Stomach (tissue), 8 donors: ENCODE measurements at regions not wholly inside any gene's neighbourhood (a gene's known extent, or its start where the extent isn't known, plus 50 kb on each side); places are given as distances from the start of the nearest gene placed in this dataset.

Experiments used
- DNase-seq, 2 donors: peaks; one replicate each; pipeline versions ENCODE4 v3.0.0 to v3.0.0-alpha.2; 2013 to 2019
- H3K27ac ChIP-seq, 5 donors: fragments of 200-600 bp in 4 of 5; sonication (generic) in 4 of 5; one replicate each; pipeline ENCODE4 v1.5.1; 2013 to 2019; ENCODE audit warnings: mild to moderate bottlenecking in 1 of 5, moderate library complexity in 1 of 5
- H3K27me3 ChIP-seq, 3 donors: fragments of 200-600 bp; sonication (generic); one replicate each; pipeline ENCODE4 v1.5.1; 2017 to 2019; ENCODE audit warnings: mixed run types in 1 of 3
- H3K36me3 ChIP-seq, 4 donors: fragments of 200-600 bp; sonication (generic); 1 replicate in 3 of 4; 2 replicates in 1 of 4; pipeline ENCODE4 v1.5.1; 2016 to 2019
- H3K4me1 ChIP-seq, 4 donors: fragments of 200-600 bp; sonication (generic); one replicate each; pipeline ENCODE4 v1.5.1; 2016 to 2019
- H3K4me3 ChIP-seq, 4 donors: fragments of 200-600 bp; sonication (generic) in 3 of 4; one replicate each; pipeline ENCODE4 v1.5.1; 2016 to 2019; ENCODE audit warnings: mild to moderate bottlenecking in 1 of 4
- H3K9me3 ChIP-seq, 4 donors: fragments of 200-600 bp; sonication (generic); one replicate each; pipeline ENCODE4 v1.5.1; 2016 to 2019
- EP300 ChIP-seq: sonication (generic); formaldehyde crosslinking; IDR thresholded peaks from one replicate; pipeline ENCODE4 v1.6.1; 2017; ENCODE audit warnings: antibody characterized with exemption
- POLR2A ChIP-seq, 4 donors: fragments of 450-650 bp; IDR thresholded peaks; one replicate each; pipeline ENCODE4 v1.6.1; 2016; ENCODE audit warnings: antibody characterized with exemption in 4 of 4, control low read depth in 2 of 4, mild to moderate bottlenecking in 1 of 4, moderate library complexity in 1 of 4
- POLR2AphosphoS5 ChIP-seq, 3 donors: sonication (generic); formaldehyde crosslinking; IDR thresholded peaks; one replicate each; pipeline ENCODE4 v1.6.1; 2016; ENCODE audit warnings: antibody characterized with exemption in 3 of 3
- WGBS, 5 donors: extraction: QIAGEN DNeasy Blood & Tissue Kit in 3 of 5; methylation state at CpG; one replicate each; pipeline versions ENCODE4 v1.1.5 to v1.1.7; 2013 to 2018; 5-methylcytosine and 5-hydroxymethylcytosine counted together
- intact Hi-C: fragments of 100-400 bp; cut with DNase I; formaldehyde crosslinking; loops from one replicate; pipeline ENCODE4 v1.15.1; 2023; ENCODE audit warnings: low total_unique reads
- TF ChIP-seq, protein P1 (sequence below), 7 experiments: fragments of 450-650 bp in 4 of 7; fragments of 200-600 bp in 3 of 7; sonication (generic) in 3 of 7; IDR thresholded peaks; one replicate each; pipeline ENCODE4 v1.5.1; 2016 to 2019; ENCODE audit warnings: antibody characterized with exemption in 7 of 7, control low read depth in 2 of 7, mild to moderate bottlenecking in 1 of 7
- donor health status: healthy with polysubstance abuse.
- donor health status: Bipolar disorder and iron deficiency.
- donor health status: healthy.

DNA sequence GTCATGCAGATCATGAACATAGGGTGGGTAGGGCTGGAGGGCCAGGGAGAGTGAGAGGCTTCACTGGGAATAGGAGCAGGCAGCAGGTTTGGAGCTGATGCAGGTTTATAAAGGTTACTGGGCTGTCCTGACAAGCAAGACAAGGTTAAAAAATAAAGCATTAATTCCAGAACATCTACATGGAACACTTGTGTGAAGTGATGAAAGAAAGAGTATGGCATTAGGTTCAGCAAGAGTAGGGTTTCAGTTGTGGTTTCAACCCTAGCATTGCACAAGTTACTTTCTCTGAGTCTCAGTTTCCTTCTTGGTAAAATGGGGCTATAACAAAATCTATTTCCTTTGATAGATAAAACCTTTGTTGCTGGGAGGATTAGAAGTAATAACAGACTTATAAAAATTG lies 114.6 kb upstream of the SESN3 start:
- H3K4me3 ChIP-seq: no peak overlapping the region
- H3K36me3 ChIP-seq: no peaks in the 10 kb centered on the region
- H3K4me1 ChIP-seq: no peaks in the 10 kb centered on the region
- TF ChIP-seq, protein P1, sequence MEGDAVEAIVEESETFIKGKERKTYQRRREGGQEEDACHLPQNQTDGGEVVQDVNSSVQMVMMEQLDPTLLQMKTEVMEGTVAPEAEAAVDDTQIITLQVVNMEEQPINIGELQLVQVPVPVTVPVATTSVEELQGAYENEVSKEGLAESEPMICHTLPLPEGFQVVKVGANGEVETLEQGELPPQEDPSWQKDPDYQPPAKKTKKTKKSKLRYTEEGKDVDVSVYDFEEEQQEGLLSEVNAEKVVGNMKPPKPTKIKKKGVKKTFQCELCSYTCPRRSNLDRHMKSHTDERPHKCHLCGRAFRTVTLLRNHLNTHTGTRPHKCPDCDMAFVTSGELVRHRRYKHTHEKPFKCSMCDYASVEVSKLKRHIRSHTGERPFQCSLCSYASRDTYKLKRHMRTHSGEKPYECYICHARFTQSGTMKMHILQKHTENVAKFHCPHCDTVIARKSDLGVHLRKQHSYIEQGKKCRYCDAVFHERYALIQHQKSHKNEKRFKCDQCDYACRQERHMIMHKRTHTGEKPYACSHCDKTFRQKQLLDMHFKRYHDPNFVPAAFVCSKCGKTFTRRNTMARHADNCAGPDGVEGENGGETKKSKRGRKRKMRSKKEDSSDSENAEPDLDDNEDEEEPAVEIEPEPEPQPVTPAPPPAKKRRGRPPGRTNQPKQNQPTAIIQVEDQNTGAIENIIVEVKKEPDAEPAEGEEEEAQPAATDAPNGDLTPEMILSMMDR (IDR thresholded peaks at IDR 0.05): no peak
- no peak overlapping the region for H3K27ac ChIP-seq
- intact Hi-C loops: no loop called here
- DNase-seq: no peak
- H3K27me3 ChIP-seq: no peaks in the 10 kb centered on the region
- H3K9me3 ChIP-seq: peaks cover 0 to 10% (median 4%) of the 10 kb centered on the region in 4 donors

GRCh38 chr11:95344932-95345642 lies 114.1 kb upstream of the SESN3 start:
- DNase-seq: no peak
- Histone ChIP-seq H3K27me3 (no peaks in the 10 kb centered on the region), H3K36me3 (no peaks in the 10 kb centered on the region), H3K27ac (no peak overlapping the region), H3K4me3 (no peak overlapping the region), H3K4me1 (peaks cover 0 to under 1% (median 0%) of the 10 kb centered on the region in 4 donors), H3K9me3 (peaks cover 0 to 10% (median 4%) of the 10 kb centered on the region in 4 donors)
- TF ChIP-seq, protein P1 (IDR thresholded peaks at IDR 0.05): no peak
- no peak for TF ChIP-seq POLR2A (IDR thresholded peaks at IDR 0.05)
- 81 to 92% (median 90%) methylated on average over 4 of the region's 4 CpGs for WGBS, 5 donors
- intact Hi-C loops: no loop called here

DNA sequence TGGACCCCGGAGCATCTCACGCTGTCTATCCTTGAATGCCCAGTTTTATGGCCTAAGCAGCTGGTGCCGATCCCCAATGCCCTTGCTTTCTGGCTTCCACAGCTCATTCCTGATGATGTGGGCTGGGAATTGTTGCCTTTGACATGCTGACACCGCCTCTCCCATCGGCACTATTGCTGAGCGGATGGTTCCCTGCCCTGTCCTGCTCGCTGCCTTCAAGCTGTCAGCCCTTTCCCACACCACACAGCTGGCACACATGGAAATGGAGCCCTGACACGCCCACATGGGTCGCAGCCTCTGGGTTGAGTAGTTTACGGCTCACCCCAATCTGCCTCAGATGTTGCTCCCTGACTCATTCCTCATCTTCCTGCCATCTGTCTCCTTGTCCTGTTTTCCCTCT lies 110.2 kb upstream of the SESN3 start:
- no peaks in the 10 kb centered on the region for H3K36me3 ChIP-seq
- peak in 1 of 2 donors; percentile 30 for DNase-seq
- H3K9me3 ChIP-seq: no peaks in the 10 kb centered on the region
- 82 to 93% (median 92%) methylated on average over 10 of the region's 10 CpGs for WGBS, 5 donors
- no peak overlapping the region for H3K4me3 ChIP-seq
- no peaks in the 10 kb centered on the region for H3K27me3 ChIP-seq
- H3K27ac ChIP-seq: no peak overlapping the region
- peaks cover 15 to 37% (median 32%) of the 10 kb centered on the region in 4 donors for H3K4me1 ChIP-seq
- intact Hi-C loops: no loop called here
- TF ChIP-seq POLR2AphosphoS5 (IDR thresholded peaks at IDR 0.05): no peak
- no peak for TF ChIP-seq EP300
- TF ChIP-seq, protein P1 (IDR thresholded peaks at IDR 0.05): no peak
- no peak for TF ChIP-seq POLR2A (IDR thresholded peaks at IDR 0.05)

GRCh38 chr11:95339086-95339901 lies 108.3 kb upstream of the SESN3 start:
- H3K27me3 ChIP-seq: no peaks in the 10 kb centered on the region
- TF ChIP-seq, protein P1 (IDR thresholded peaks at IDR 0.05): no peak
- no peak for TF ChIP-seq POLR2A (IDR thresholded peaks at IDR 0.05)
- TF ChIP-seq EP300: no peak
- TF ChIP-seq POLR2AphosphoS5 (IDR thresholded peaks at IDR 0.05): no peak
- peak overlapping the region in 4 of 5 donors; percentile 63 to 84 (median 76) for H3K27ac ChIP-seq
- no peaks in the 10 kb centered on the region for H3K36me3 ChIP-seq
- no peaks in the 10 kb centered on the region for H3K9me3 ChIP-seq
- no peak overlapping the region for H3K4me3 ChIP-seq
- peak in 1 of 2 donors; percentile 45 for DNase-seq
- WGBS, 5 donors: 57 to 77% (median 71%) methylated on average over 4 of the region's 4 CpGs
- intact Hi-C loops: no loop called here
- peaks cover 15 to 37% (median 32%) of the 10 kb centered on the region in 4 donors for H3K4me1 ChIP-seq
